OCI-LY1 (cell line): ENCODE measurements at regions not wholly inside any gene's neighbourhood (a gene's known extent, or its start where the extent isn't known, plus 50 kb on each side); places are given as distances from the start of the nearest gene placed in this dataset.

Source experiments
- H2AFZ ChIP-seq: fragments of 200-600 bp; sonication (generic), shearing (Covaris generic); 2 replicates; pipeline ENCODE4 v1.6.0; 2014; ENCODE audit warnings: antibody characterized with exemption, mild to moderate bottlenecking, low read length
- H3F3A ChIP-seq: fragments of 200-600 bp; sonication (generic), shearing (Covaris generic); 2 replicates; pipeline ENCODE4 v1.6.0; 2014; ENCODE audit warnings: mild to moderate bottlenecking, antibody characterized with exemption, low read length, moderate library complexity; ENCODE audit not compliant: insufficient read depth
- H3K27ac ChIP-seq: fragments of 200-600 bp; sonication (generic); 2 replicates; pipeline ENCODE4 v1.5.1; 2014; ENCODE audit warnings: low read length, mixed run types, mild to moderate bottlenecking, low read depth; ENCODE audit not compliant: poor library complexity, severe bottlenecking
- H3K27me3 ChIP-seq: fragments of 200-600 bp; sonication (generic); 2 replicates; pipeline ENCODE4 v1.6.0; 2014; ENCODE audit warnings: antibody characterized with exemption, mild to moderate bottlenecking, low read length, moderate library complexity; ENCODE audit not compliant: insufficient read depth
- H3K36me3 ChIP-seq: fragments of 200-600 bp; sonication (generic); 2 replicates; pipeline ENCODE4 v1.6.1; 2014; ENCODE audit warnings: mild to moderate bottlenecking, antibody characterized with exemption, low read length, moderate library complexity, mixed read lengths; ENCODE audit not compliant: insufficient read depth
- H3K4me1 ChIP-seq: fragments of 200-600 bp; sonication (generic); 2 replicates; pipeline ENCODE4 v1.5.1; 2014; ENCODE audit warnings: mild to moderate bottlenecking, low read length, moderate library complexity; ENCODE audit not compliant: insufficient read depth, severe bottlenecking
- H3K4me2 ChIP-seq: fragments of 200-600 bp; sonication (generic), shearing (Covaris generic); 2 replicates; pipeline ENCODE4 v1.6.1; 2014; ENCODE audit warnings: low read length
- H3K4me3 ChIP-seq: fragments of 200-600 bp; sonication (generic); 2 replicates; pipeline ENCODE4 v1.5.1; 2014; ENCODE audit warnings: low read length, low read depth, mild to moderate bottlenecking, mixed read lengths; ENCODE audit not compliant: poor library complexity, severe bottlenecking
- H3K79me2 ChIP-seq: fragments of 200-600 bp; shearing (Covaris generic); 2 replicates; pipeline ENCODE4 v1.6.1; 2016; ENCODE audit warnings: mixed run types, low read length, mixed read lengths; ENCODE audit not compliant: insufficient read depth
- H3K9ac ChIP-seq: fragments of 200-600 bp; sonication (generic), shearing (Covaris generic); 2 replicates; pipeline ENCODE4 v1.6.1; 2014; ENCODE audit warnings: mild to moderate bottlenecking, low read length, mixed read lengths
- H3K9me2 ChIP-seq: fragments of 200-600 bp; sonication (generic), shearing (Covaris generic); 2 replicates; pipeline ENCODE4 v1.6.1; 2014; ENCODE audit warnings: low read depth, mild to moderate bottlenecking, low read length, mixed read lengths
- H3K9me3 ChIP-seq: fragments of 200-600 bp; shearing (Covaris generic); 2 replicates; pipeline ENCODE4 v1.6.1; 2014; ENCODE audit warnings: low read length, mixed read lengths
- H4K20me1 ChIP-seq: fragments of 200-600 bp; sonication (generic), shearing (Covaris generic); 2 replicates; pipeline ENCODE4 v1.6.0; 2016; ENCODE audit warnings: mild to moderate bottlenecking, low read length; ENCODE audit not compliant: insufficient read depth
- CTCF ChIP-seq: fragments of 200-600 bp; sonication (generic), shearing (Covaris generic); IDR thresholded peaks from 2 replicates; pipeline ENCODE4 v1.5.1; 2017; ENCODE audit warnings: mild to moderate bottlenecking, antibody characterized with exemption, low read length, moderate library complexity, mixed read lengths
- EZH2 ChIP-seq: fragments of 200-600 bp; sonication (generic), shearing (Covaris generic); IDR thresholded peaks from 2 replicates; pipeline ENCODE4 v1.8.0; 2017; ENCODE audit warnings: borderline replicate concordance, mixed run types, mild to moderate bottlenecking, antibody characterized with exemption, low read length, moderate library complexity, mixed read lengths

DNA sequence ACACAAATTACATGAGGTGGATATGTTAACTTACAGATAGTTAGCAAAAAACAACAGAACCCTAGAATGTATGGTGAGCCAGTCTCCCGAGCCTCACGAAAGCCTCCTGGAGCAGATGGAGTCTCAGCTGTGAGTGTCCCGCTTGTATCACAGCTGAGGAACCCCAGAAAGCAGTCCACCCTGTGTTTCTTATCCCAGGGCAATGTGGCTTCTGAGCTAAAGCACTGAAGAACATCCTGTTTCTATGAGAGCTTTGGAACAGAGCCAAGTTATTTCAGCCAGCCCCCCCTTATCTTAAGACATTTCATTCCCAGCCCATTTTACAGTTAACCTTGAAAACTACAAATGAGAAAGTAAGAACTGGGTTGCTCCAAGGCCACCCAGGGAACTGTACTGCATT, 1220.9 kb upstream of the CDH6 start:
- H3K36me3 ChIP-seq, result no peaks in the 10 kb centered on the region
- no peaks in the 10 kb centered on the region for H3K79me2 ChIP-seq
- H3K9me2 ChIP-seq, result no peaks in the 10 kb centered on the region
- H3K27me3 ChIP-seq, result no peaks in the 10 kb centered on the region
- H3K27ac ChIP-seq, result no peak overlapping the region
- TF ChIP-seq CTCF, result no peak
- no peak for TF ChIP-seq EZH2
- no peaks in the 10 kb centered on the region for H3K4me1 ChIP-seq
- H3F3A ChIP-seq, result no peaks in the 10 kb centered on the region
- H3K4me3 ChIP-seq, result no peak overlapping the region
- no peaks in the 10 kb centered on the region for H4K20me1 ChIP-seq
- no peak overlapping the region for H3K9ac ChIP-seq
- no peaks in the 10 kb centered on the region for H3K9me3 ChIP-seq
- no peak overlapping the region for H3K4me2 ChIP-seq
- H2AFZ ChIP-seq, result no peak overlapping the region

- no peaks in the 10 kb centered on the region for H3F3A ChIP-seq
- H3K4me1 ChIP-seq, result no peaks in the 10 kb centered on the region
- H3K9me2 ChIP-seq, result no peaks in the 10 kb centered on the region
- H3K4me3 ChIP-seq, result no peak overlapping the region
- H3K27me3 ChIP-seq, result no peaks in the 10 kb centered on the region
- H4K20me1 ChIP-seq, result no peaks in the 10 kb centered on the region
- H3K79me2 ChIP-seq, result no peaks in the 10 kb centered on the region
- H3K36me3 ChIP-seq, result no peaks in the 10 kb centered on the region
- TF ChIP-seq CTCF, result no peak
- no peak for TF ChIP-seq EZH2
- H3K27ac ChIP-seq, result no peak overlapping the region
- no peak overlapping the region for H3K4me2 ChIP-seq
- no peak overlapping the region for H2AFZ ChIP-seq
- H3K9ac ChIP-seq, result no peak overlapping the region
- H3K9me3 ChIP-seq, result no peaks in the 10 kb centered on the region
Observed at GRCh38 chr5:29963956-29964355, 1229.5 kb upstream of the CDH6 start.

- Histone ChIP-seq H3K4me2 (no peak overlapping the region), H4K20me1 (no peaks in the 10 kb centered on the region), H3K4me3 (no peak overlapping the region), H3K4me1 (no peaks in the 10 kb centered on the region), H3K9me2 (no peaks in the 10 kb centered on the region), H3K27ac (no peak overlapping the region), H2AFZ (no peak overlapping the region), H3K9me3 (no peaks in the 10 kb centered on the region), H3F3A (no peaks in the 10 kb centered on the region), H3K36me3 (no peaks in the 10 kb centered on the region), H3K79me2 (no peaks in the 10 kb centered on the region), H3K27me3 (no peaks in the 10 kb centered on the region), H3K9ac (no peak overlapping the region)
- TF ChIP-seq CTCF, result no peak
- TF ChIP-seq EZH2, result no peak
Observed at GRCh38 chr5:29960323-29960722, 1233.2 kb upstream of the CDH6 start.
